ENCODE measurements at regions not wholly inside any gene's neighbourhood (a gene's known extent, or its start where the extent isn't known, plus 50 kb on each side); places are given as distances from the start of the nearest gene placed in this dataset.

DNA sequence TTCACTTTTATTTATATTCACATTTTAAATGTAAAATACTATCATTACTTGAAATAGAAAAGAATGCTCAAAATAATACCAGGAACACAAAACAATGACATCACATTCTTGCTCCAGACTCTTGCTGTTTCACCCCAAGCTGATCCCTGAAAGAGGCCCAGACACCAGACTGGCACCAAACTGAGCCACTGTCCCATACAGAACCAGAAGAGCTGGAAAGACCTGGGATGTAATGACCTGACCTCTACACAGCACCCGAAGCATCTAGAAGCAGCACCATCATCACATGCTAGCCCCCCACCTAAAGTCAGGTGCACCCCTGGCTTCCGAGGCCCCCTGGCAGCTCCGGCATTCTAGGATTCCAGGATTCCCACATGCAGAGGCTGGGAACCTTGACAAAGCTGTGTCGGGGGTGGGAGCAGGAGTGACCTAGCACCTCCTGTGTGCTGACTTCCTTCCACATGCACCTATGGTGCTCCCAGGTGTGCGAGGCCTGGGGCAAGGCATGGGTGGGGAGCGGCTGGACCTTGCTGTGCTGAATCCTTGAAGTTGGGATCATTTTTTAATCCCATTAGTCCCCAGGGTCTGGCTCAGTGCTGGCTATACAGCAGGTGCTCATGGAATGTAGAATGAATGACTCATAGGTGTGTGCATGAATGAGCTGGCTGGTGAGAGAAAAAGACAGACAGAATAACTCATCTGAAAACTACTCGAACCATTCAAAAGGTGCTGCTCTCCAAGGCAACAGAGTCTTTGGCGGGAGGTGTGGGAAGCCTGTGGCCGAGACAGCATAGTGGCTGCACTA lies 144.7 kb upstream of the IQSEC1 start:
- Histone ChIP-seq H3K4me3 (ENCODE audit: low read depth, low read length) (no peak overlapping the region), H3K27me3 (ENCODE audit: control insufficient read depth, insufficient read depth, low read length) (no peaks in the 10 kb centered on the region), H3K36me3 (ENCODE audit: control insufficient read depth, insufficient read depth, low read length) (no peaks in the 10 kb centered on the region)
- TF ChIP-seq, protein P1, sequence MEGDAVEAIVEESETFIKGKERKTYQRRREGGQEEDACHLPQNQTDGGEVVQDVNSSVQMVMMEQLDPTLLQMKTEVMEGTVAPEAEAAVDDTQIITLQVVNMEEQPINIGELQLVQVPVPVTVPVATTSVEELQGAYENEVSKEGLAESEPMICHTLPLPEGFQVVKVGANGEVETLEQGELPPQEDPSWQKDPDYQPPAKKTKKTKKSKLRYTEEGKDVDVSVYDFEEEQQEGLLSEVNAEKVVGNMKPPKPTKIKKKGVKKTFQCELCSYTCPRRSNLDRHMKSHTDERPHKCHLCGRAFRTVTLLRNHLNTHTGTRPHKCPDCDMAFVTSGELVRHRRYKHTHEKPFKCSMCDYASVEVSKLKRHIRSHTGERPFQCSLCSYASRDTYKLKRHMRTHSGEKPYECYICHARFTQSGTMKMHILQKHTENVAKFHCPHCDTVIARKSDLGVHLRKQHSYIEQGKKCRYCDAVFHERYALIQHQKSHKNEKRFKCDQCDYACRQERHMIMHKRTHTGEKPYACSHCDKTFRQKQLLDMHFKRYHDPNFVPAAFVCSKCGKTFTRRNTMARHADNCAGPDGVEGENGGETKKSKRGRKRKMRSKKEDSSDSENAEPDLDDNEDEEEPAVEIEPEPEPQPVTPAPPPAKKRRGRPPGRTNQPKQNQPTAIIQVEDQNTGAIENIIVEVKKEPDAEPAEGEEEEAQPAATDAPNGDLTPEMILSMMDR (IDR thresholded peaks at IDR 0.05; ENCODE audit: insufficient read depth, low read length, severe bottlenecking) = no peak
- FAIRE-seq = no peak
- DNase-seq (ENCODE audit: low read depth) = peak; percentile 90

DNA sequence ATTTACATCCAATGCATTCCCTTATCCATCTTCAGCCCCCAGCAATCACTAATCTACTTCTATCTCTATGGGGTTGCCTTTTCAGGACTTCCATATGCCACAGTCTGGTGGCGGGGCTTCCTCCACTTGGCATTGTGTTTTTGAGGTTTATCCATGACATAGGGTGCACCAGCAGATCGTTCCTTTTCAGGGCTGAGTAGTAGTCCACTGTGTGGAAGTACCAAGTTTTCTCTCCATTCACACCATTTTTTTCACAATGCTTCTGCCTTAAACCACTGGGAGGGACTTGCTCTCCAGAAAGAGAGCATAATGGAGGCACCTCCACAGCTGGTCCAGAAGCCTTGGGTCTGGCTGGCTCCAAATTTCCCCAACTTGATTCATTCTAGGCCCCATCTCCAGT lies 144.0 kb upstream of the IQSEC1 start:
- DNase-seq (ENCODE audit: low read depth) (no peak), FAIRE-seq (no peak)
- Histone ChIP-seq H3K27me3 (ENCODE audit: control insufficient read depth, insufficient read depth, low read length) (no peaks in the 10 kb centered on the region), H3K36me3 (ENCODE audit: control insufficient read depth, insufficient read depth, low read length) (no peaks in the 10 kb centered on the region), H3K4me3 (ENCODE audit: low read depth, low read length) (no peak overlapping the region)
- TF ChIP-seq, protein P1 (IDR thresholded peaks at IDR 0.05; ENCODE audit: insufficient read depth, low read length, severe bottlenecking) = no peak

DNA sequence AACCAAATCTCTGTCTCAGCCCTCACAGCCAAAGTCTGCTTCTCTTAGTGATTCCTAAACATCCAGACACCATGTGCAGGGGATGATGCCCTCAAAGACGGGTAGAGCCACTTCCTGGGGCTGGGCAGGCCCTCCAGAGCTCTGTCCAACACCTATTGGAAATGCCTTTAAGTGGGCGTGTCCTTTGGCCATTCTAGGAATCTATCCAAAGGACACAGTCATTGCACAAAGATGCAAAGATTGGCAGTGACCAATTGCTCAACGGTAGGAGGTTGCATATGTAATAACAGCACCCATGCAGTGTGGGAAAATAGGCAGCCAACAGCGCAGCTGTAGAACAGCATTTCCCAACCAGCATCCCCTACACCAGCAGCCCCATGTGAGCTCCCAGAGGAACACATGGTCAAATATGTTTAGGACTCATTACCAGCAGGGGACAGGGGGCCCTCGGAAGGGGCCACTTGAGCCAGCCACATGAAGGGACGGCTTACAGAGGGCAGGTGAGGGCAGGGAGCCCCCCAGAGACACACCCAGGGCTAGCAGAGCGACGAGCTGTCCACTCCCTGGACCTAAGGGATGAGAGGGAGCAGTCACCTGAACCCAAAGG lies 142.8 kb upstream of the IQSEC1 start:
- H3K27me3 ChIP-seq (ENCODE audit: control insufficient read depth, insufficient read depth, low read length) = no peaks in the 10 kb centered on the region
- DNase-seq (ENCODE audit: low read depth) (peak; percentile 57), FAIRE-seq (no peak)
- TF ChIP-seq, protein P1 (IDR thresholded peaks at IDR 0.05; ENCODE audit: insufficient read depth, low read length, severe bottlenecking) = no peak
- no peaks in the 10 kb centered on the region for H3K36me3 ChIP-seq (ENCODE audit: control insufficient read depth, insufficient read depth, low read length)
- no peak overlapping the region for H3K4me3 ChIP-seq (ENCODE audit: low read depth, low read length)

DNA sequence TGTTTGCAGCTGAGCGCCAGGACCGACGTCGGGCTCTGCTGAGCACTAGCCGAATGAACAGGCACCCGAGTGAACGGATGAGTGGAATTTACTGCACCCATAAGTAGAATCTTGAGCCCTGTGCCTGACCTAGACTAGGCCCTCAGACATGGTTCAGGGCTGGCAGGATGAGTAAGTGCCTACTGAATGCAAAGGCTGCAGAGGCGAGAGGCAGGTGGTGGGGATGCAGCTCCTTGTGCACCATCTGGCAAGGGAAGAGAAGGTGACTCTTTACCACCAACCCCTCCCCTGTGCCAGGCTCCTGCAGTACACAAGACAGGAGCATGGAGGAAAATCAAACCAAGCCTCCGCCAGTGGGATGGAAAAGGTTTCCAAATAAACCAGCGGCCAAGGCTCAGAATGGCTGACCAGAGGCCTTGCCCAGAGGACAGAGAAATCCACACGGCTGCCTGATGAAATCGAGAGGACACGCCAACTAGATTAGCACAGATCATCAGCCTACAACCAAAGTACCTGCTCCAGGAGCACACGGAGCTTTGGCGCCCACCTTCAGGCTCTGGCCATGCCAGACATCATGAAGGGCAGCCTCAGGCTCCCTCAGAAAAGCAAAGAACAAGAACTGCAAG lies 141.7 kb upstream of the IQSEC1 start:
- DNase-seq (ENCODE audit: low read depth) (no peak), FAIRE-seq (peak; percentile 55)
- H3K36me3 ChIP-seq (ENCODE audit: control insufficient read depth, insufficient read depth, low read length) = no peaks in the 10 kb centered on the region
- no peak overlapping the region for H3K4me3 ChIP-seq (ENCODE audit: low read depth, low read length)
- TF ChIP-seq, protein P1 (IDR thresholded peaks at IDR 0.05; ENCODE audit: insufficient read depth, low read length, severe bottlenecking) = no peak
- no peaks in the 10 kb centered on the region for H3K27me3 ChIP-seq (ENCODE audit: control insufficient read depth, insufficient read depth, low read length)

DNA sequence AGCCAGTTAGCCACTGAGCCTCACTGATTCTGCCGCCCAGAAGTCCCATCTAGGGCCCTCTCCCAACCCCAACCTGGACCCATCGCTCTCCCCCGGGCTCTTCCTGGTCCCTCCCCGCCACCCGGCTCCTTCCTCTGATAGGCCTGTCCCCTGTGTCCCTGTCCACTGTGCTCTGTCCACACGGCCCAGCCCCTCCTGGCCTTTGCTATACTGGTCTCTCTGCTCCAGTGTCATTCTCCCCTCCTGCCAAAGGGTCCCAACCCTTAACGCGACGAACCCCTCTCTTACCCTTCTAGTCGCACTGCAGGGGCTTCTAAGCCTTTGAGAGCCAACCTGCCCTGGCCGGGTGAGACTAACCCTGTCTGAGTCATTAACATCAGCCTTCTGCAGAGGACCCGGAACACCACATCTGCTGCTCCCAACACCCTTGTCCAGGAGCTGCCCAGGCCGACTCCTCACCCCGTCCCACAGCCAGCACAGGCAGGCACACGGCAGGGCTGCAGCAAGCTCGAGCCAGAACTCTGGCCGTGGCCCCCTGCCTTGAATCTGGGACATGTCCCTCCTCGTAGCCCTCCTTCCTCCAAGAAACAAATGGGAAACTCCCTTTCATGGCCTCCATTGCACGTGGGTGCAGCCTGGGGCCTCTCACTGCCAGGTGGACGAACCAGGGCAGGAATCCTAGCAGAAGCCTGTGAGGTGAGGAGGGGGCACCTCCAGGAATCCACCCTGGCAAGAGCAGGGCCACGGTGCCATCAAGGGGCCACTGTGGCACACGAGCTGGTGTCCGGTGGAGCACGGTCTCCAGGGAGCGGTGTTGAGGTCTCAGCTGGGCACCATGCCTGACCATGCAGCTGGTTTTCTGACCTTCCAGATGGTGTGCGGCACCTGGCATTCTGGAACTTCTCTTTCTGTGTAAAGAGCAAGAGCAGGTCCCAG lies 140.9 kb upstream of the IQSEC1 start:
- Histone ChIP-seq H3K27me3 (ENCODE audit: control insufficient read depth, insufficient read depth, low read length) (no peaks in the 10 kb centered on the region), H3K36me3 (ENCODE audit: control insufficient read depth, insufficient read depth, low read length) (no peaks in the 10 kb centered on the region), H3K4me3 (ENCODE audit: low read depth, low read length) (no peak overlapping the region)
- no peak for DNase-seq (ENCODE audit: low read depth)
- FAIRE-seq = no peak
- TF ChIP-seq, protein P1 (IDR thresholded peaks at IDR 0.05; ENCODE audit: insufficient read depth, low read length, severe bottlenecking) = no peak
